HepG2 (cell line): ENCODE measurements at regions not wholly inside any gene's neighbourhood (a gene's known extent, or its start where the extent isn't known, plus 50 kb on each side); places are given as distances from the start of the nearest gene placed in this dataset.

Source experiments
- ATAC-seq: fragments of 200-7000 bp; cut with Tn5 transposase; 3 replicates; pipeline ENCODE4 v1.9.1; 2020; ENCODE audit warnings: mild to moderate bottlenecking, moderate library complexity
- BruUV-seq: library from RNA; stranded (reverse); fragments of 400-500 nt; replicated peaks from 2 replicates; lab custom pipeline; 2021; lab: Mats Ljungman, UMichigan
- CTCF ChIA-PET: fragments of 300-600 bp; formaldehyde crosslinking; extraction: SDS; loops from one replicate; lab custom pipeline; 2021; ENCODE audit warnings: low total read pairs, inconsistent platforms, low intra/inter-chr PET ratio; lab: Yijun Ruan, JAX
- POLR2A ChIA-PET: fragments of 350-600 bp; sonication (Branson Sonifier 250); formaldehyde crosslinking; loops from one replicate; lab custom pipeline; 2020; ENCODE audit warnings: antibody characterized with exemption, inconsistent platforms; lab: Yijun Ruan, JAX
- DNase-seq: peaks from one replicate; pipeline ENCODE4 v3.0.0-alpha.2; 2015; ENCODE audit warnings: low spot score
- FAIRE-seq: peaks from 3 replicates; lab custom pipeline; 2011; peaks lifted over from hg19 to GRCh38; lab: Jason Lieb, UNC
- H2AFZ ChIP-seq: one replicate; pipeline ENCODE4 v1.6.1; 2011; ENCODE audit warnings: low read length, inconsistent platforms
- H3K27ac ChIP-seq: fragments of 300-600 bp; 3 replicates; pipeline ENCODE4 v1.8.0; 2011; ENCODE audit warnings: mixed run types, mild to moderate bottlenecking, mixed read lengths, low read length, inconsistent platforms; ENCODE audit not compliant: insufficient read depth; ENCODE audit errors: extremely low read length
- H3K27me3 ChIP-seq, 2 experiments: fragments of 200-600 bp in 1 of 2; 2 replicates in 1 of 2; 3 replicates in 1 of 2; pipeline versions ENCODE4 v1.6.0 to v1.8.0; 2011; ENCODE audit warnings: low read length in 2 of 2, mild to moderate bottlenecking in 2 of 2, moderate library complexity in 2 of 2, inconsistent platforms in 1 of 2; ENCODE audit not compliant: insufficient read depth in 2 of 2, control insufficient read depth in 1 of 2
- H3K36me3 ChIP-seq, 2 experiments: fragments of 200-600 bp in 1 of 2; replicated peaks in 1 of 2; 2 replicates in 1 of 2; 3 replicates in 1 of 2; pipeline versions ENCODE4 v1.5.1 to v1.8.0; 2011; ENCODE audit warnings: low read length in 2 of 2, inconsistent platforms in 1 of 2; ENCODE audit not compliant: insufficient read depth in 2 of 2, control insufficient read depth in 1 of 2
- H3K4me1 ChIP-seq: 2 replicates; pipeline ENCODE4 v1.5.1; 2012; ENCODE audit warnings: low read length, inconsistent platforms; ENCODE audit not compliant: insufficient read depth
- H3K4me2 ChIP-seq: 2 replicates; pipeline ENCODE4 v1.6.0; 2011; ENCODE audit warnings: low read depth, low read length, inconsistent platforms
- H3K4me3 ChIP-seq, 3 experiments: fragments of 200-600 bp in 1 of 3; sonication (generic), shearing (Covaris generic) in 1 of 3; replicated peaks in 1 of 3; 2 replicates each; pipeline ENCODE4 v1.5.1; 2011 to 2016; ENCODE audit warnings: low read length in 3 of 3, inconsistent platforms in 2 of 3, low read depth in 2 of 3, mild to moderate bottlenecking in 2 of 3, control low read depth in 1 of 3, mixed read lengths in 1 of 3; ENCODE audit not compliant: insufficient read depth in 1 of 3
- H3K79me2 ChIP-seq: one replicate; pipeline ENCODE4 v1.6.1; 2011; ENCODE audit warnings: low read length, inconsistent platforms; ENCODE audit not compliant: insufficient read depth
- H3K9ac ChIP-seq: 2 replicates; pipeline ENCODE4 v1.6.0; 2011; ENCODE audit warnings: mild to moderate bottlenecking, low read depth, low read length, inconsistent platforms; ENCODE audit not compliant: insufficient read depth
- H3K9me3 ChIP-seq: 2 replicates; pipeline ENCODE4 v1.5.1; 2012; ENCODE audit warnings: mild to moderate bottlenecking, low read length
- H4K20me1 ChIP-seq: 2 replicates; pipeline ENCODE4 v1.6.0; 2011; ENCODE audit warnings: inconsistent platforms, mild to moderate bottlenecking, low read length, moderate library complexity; ENCODE audit not compliant: insufficient read depth
- BATF2 ChIP-seq: sonication (generic); formaldehyde crosslinking; IDR thresholded peaks from 2 replicates; pipeline ENCODE4 v1.8.0; 2022; ENCODE audit warnings: mild to moderate bottlenecking, missing genetic modification reagents, moderate library complexity
- NCOA5 ChIP-seq: sonication (generic); formaldehyde crosslinking; IDR thresholded peaks from 2 replicates; pipeline ENCODE4 v1.4.0; 2020; ENCODE audit warnings: missing genetic modification reagents
- TOPORS ChIP-seq: sonication (generic); formaldehyde crosslinking; IDR thresholded peaks from 2 replicates; pipeline ENCODE4 v1.8.0; 2023; ENCODE audit warnings: mild to moderate bottlenecking, missing genetic modification reagents
- ZFP36L2 ChIP-seq: sonication (generic); formaldehyde crosslinking; IDR thresholded peaks from 2 replicates; pipeline ENCODE4 v1.4.0; 2020; ENCODE audit warnings: missing genetic modification reagents
- ZNF207 ChIP-seq: fragments of 450-650 bp; IDR thresholded peaks from 2 replicates; pipeline ENCODE4 v1.6.1; 2016; ENCODE audit warnings: antibody characterized with exemption, borderline replicate concordance
- ZNF562 ChIP-seq: sonication (generic); formaldehyde crosslinking; IDR thresholded peaks from 2 replicates; pipeline ENCODE4 v1.8.0; 2022; ENCODE audit warnings: missing genetic modification reagents, borderline replicate concordance
- WGBS: methylation state at CpG from one replicate; pipeline ENCODE4 v1.1.6; 2017; ENCODE audit warnings: low lambda C conversion rate; 5-methylcytosine and 5-hydroxymethylcytosine counted together
- in situ Hi-C: cut with HindIII; loops from 2 replicates; pipeline ENCODE4 v1.10.0; 2017; ENCODE audit warnings: low pct_unique_long_range_greater_than_20kb; ENCODE audit not compliant: extremely low pct_ligation_motif_present
- intact Hi-C: fragments of 100-400 bp; cut with micrococcal nuclease; formaldehyde crosslinking; loops from one replicate; pipeline ENCODE4 v1.10.0; 2022; ENCODE audit not compliant: unreplicated experiment
- small RNA-seq, 3 experiments: library from RNA; depleted of rRNA; stranded (forward); fragments of <200 nt; gene quantifications; one replicate each; pipeline ENCODE3, GENCODE V24; 2012; ENCODE audit warnings: low read depth in 2 of 3, low replicate concordance in 1 of 3; ENCODE audit not compliant: insufficient read length in 3 of 3, insufficient read depth in 2 of 3
- TF ChIP-seq, protein P1 (sequence below), 2 experiments: sonication (generic) in 1 of 2; formaldehyde crosslinking in 1 of 2; IDR thresholded peaks; 2 replicates each; pipeline versions ENCODE4 v1.5.1 to v1.6.1; 2011 to 2020; ENCODE audit warnings: borderline replicate concordance in 1 of 2, low read depth in 1 of 2, low read length in 1 of 2, mild to moderate bottlenecking in 1 of 2, missing genetic modification reagents in 1 of 2, moderate library complexity in 1 of 2

DNA sequence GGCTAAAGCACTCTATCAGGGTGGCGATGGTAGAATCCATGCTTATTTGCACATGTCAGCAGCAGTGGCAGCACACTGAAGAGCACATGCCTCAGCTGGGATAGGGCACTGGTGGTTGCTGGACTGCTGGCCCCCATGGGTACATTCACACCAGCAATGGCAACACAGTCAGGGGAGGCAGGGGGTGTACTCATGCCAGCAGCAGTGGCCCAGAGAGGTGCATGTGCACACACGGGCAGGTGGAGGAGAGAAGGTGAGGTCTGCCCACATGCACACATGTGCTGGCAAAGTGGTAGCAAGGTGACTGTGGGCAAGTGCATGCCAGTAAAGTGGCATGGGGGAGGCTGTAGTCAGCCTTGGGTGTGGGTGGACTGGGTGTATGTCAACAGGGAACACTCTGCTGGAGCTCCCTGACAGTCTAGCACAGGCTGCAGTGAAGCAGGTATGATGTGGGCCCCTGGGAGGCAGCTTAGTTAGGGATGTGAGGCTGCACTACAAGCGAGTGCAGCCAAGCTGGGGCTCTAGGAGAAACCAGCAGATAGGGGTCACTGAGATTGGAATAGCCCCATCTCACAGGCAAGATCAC is 53.9 kb upstream of the NPAP1 start:
- no peak overlapping the region for H2AFZ ChIP-seq
- peaks cover 89% of the 10 kb centered on the region for H3K9me3 ChIP-seq
- in situ Hi-C loops, result no loop called here
- FAIRE-seq (no peak), DNase-seq (no peak), ATAC-seq (no peak)
- H3K79me2 ChIP-seq, result no peaks in the 10 kb centered on the region
- 0% methylated on average over 1 of the region's 3 CpGs for WGBS
- no peak overlapping the region for H3K9ac ChIP-seq
- intact Hi-C loops, result no loop called here
- H3K4me1 ChIP-seq, result no peaks in the 10 kb centered on the region
- no peaks in the 10 kb centered on the region for H3K36me3 ChIP-seq
- no peaks in the 10 kb centered on the region for H4K20me1 ChIP-seq
- ChIA-PET CTCF (no interaction called here), POLR2A (no interaction called here)
- H3K4me2 ChIP-seq, result no peak overlapping the region
- BruUV-seq, result no TSS peak
- H3K27ac ChIP-seq, result no peak overlapping the region
- H3K27me3 ChIP-seq, result no peaks in the 10 kb centered on the region
- TF ChIP-seq TOPORS (CRISPR knock-in tag) (no peak), ZNF207 (no peak), ZNF562 (CRISPR knock-in tag) (no peak), BATF2 (no peak), ZFP36L2 (CRISPR knock-in tag) (no peak), NCOA5 (CRISPR knock-in tag) (no peak)
- TF ChIP-seq, protein P1, sequence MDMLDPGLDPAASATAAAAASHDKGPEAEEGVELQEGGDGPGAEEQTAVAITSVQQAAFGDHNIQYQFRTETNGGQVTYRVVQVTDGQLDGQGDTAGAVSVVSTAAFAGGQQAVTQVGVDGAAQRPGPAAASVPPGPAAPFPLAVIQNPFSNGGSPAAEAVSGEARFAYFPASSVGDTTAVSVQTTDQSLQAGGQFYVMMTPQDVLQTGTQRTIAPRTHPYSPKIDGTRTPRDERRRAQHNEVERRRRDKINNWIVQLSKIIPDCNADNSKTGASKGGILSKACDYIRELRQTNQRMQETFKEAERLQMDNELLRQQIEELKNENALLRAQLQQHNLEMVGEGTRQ (IDR thresholded peaks at IDR 0.05; ENCODE audit: low read depth, low read length), result no peak
- TF ChIP-seq, protein P1 (CRISPR knock-in tag; IDR thresholded peaks at IDR 0.05; ENCODE audit: borderline replicate concordance), result no peak
- no peak overlapping the region for H3K4me3 ChIP-seq

Small RNA genes in the stretch of these regions (small RNA-seq; reads per million reads assigned to genes)
- 0 reads per million in 3 experiments for gene RNU6-741P
